ACHN (cell line): ENCODE measurements at regions not wholly inside any gene's neighbourhood (a gene's known extent, or its start where the extent isn't known, plus 50 kb on each side); places are given as distances from the start of the nearest gene placed in this dataset.
"Not testable (repeated sequence)": the region's sequence is repeated elsewhere in the genome, so short reads cannot be mapped to it uniquely, and the experiment has no call there.

Source experiments
- DNase-seq: peaks from one replicate; pipeline ENCODE4 v3.0.0-alpha.2; 2015
- in situ Hi-C: cut with HindIII; loops from 2 replicates; pipeline ENCODE4 v1.10.0; 2017; ENCODE audit warnings: low sequenced_read_pairs, low pct_ligation_motif_present, low pct_unique_long_range_greater_than_20kb

- no peak for DNase-seq
- in situ Hi-C loops = no loop called here
These were observed 311.2 kb upstream of the PRR16 start for GRCh38 chr5:120152931-120153330.

- in situ Hi-C loops = no loop called here
- no peak for DNase-seq
These were observed 310.5 kb upstream of the PRR16 start for GRCh38 chr5:120153551-120153950.

GRCh38 chr5:120155873-120156272 is 308.2 kb upstream of the PRR16 start:
- in situ Hi-C loops = no loop called here
- no peak for DNase-seq

GRCh38 chr5:120158211-120158610 is 305.9 kb upstream of the PRR16 start:
- no peak for DNase-seq
- in situ Hi-C loops = no loop called here

- no peak for DNase-seq
- in situ Hi-C loops = no loop called here
These were observed 304.9 kb upstream of the PRR16 start for GRCh38 chr5:120159155-120159554.

- DNase-seq = no peak
- in situ Hi-C loops = no loop called here
These were observed 303.8 kb upstream of the PRR16 start for GRCh38 chr5:120160124-120160895.

- no peak for DNase-seq
- in situ Hi-C loops = no loop called here
These were observed 301.8 kb upstream of the PRR16 start for GRCh38 chr5:120162321-120162720.

GRCh38 chr5:120164037-120164436 is 300.1 kb upstream of the PRR16 start:
- no peak for DNase-seq
- in situ Hi-C loops = no loop called here

- DNase-seq = no peak
- in situ Hi-C loops = no loop called here
These were observed 299.1 kb upstream of the PRR16 start for GRCh38 chr5:120164986-120165385.

- in situ Hi-C loops = no loop called here
- DNase-seq = no peak
These were observed 291.0 kb upstream of the PRR16 start for GRCh38 chr5:120173125-120173524.

GRCh38 chr5:120174089-120174488 is 290.0 kb upstream of the PRR16 start:
- DNase-seq = no peak

GRCh38 chr5:120181238-120181637 is 282.9 kb upstream of the PRR16 start:
- in situ Hi-C loops, DNase-seq: not testable (repeated sequence)

More at GRCh38 chr5:120174089-120174488, 290.0 kb upstream of the PRR16 start:
- in situ Hi-C loops = no loop called here

GRCh38 chr5:120194650-120195049 is 269.4 kb upstream of the PRR16 start:
- in situ Hi-C loops, DNase-seq: not testable (repeated sequence)

- DNase-seq = no peak
- in situ Hi-C loops = no loop called here
These were observed 264.5 kb upstream of the PRR16 start for GRCh38 chr5:120199559-120199958.

GRCh38 chr5:120207129-120207528 is 257.0 kb upstream of the PRR16 start:
- DNase-seq = no peak
- in situ Hi-C loops = no loop called here

GRCh38 chr5:120217001-120217400 is 247.1 kb upstream of the PRR16 start:
- in situ Hi-C loops = no loop called here
- DNase-seq = no peak

GRCh38 chr5:120219988-120220387 is 244.1 kb upstream of the PRR16 start:
- DNase-seq = no peak

GRCh38 chr5:120225524-120225923 is 238.6 kb upstream of the PRR16 start:
- DNase-seq = no peak
- in situ Hi-C loops = no loop called here

More at GRCh38 chr5:120219988-120220387, 244.1 kb upstream of the PRR16 start:
- in situ Hi-C loops = no loop called here

GRCh38 chr5:120228262-120229031 is 235.7 kb upstream of the PRR16 start:
- in situ Hi-C loops = no loop called here
- DNase-seq = no peak

GRCh38 chr5:120229036-120229435 is 235.1 kb upstream of the PRR16 start:
- in situ Hi-C loops = no loop called here
- DNase-seq = no peak
